Superior temporal gyrus (tissue), 1 donor: ENCODE measurements at regions not wholly inside any gene's neighbourhood (a gene's known extent, or its start where the extent isn't known, plus 50 kb on each side); places are given as distances from the start of the nearest gene placed in this dataset.

Source experiments
- DNase-seq: peaks from one replicate; pipeline ENCODE4 v3.0.0-alpha.2; 2016; ENCODE audit errors: extremely low spot score

GRCh38 chr2:117071556-117072102, 742.9 kb upstream of the DDX18 start:
- DNase-seq: no peak

- no peak for DNase-seq
Observed at GRCh38 chr2:117074756-117075155, 739.7 kb upstream of the DDX18 start.

- DNase-seq: no peak
Observed at GRCh38 chr2:117085256-117085655, 729.2 kb upstream of the DDX18 start.

- no peak for DNase-seq
Observed at GRCh38 chr2:117085737-117086136, 728.8 kb upstream of the DDX18 start.

GRCh38 chr2:117086174-117086942, 728.1 kb upstream of the DDX18 start:
- no peak for DNase-seq

- no peak for DNase-seq
Observed at GRCh38 chr2:117086943-117087250, 727.6 kb upstream of the DDX18 start.

- no peak for DNase-seq
Observed at GRCh38 chr2:117087535-117088291, 726.8 kb upstream of the DDX18 start.

- DNase-seq: no peak
Observed at GRCh38 chr2:117091041-117091837, 723.3 kb upstream of the DDX18 start.

GRCh38 chr2:117101613-117102012, 712.9 kb upstream of the DDX18 start:
- DNase-seq: no peak

- DNase-seq: no peak
Observed at GRCh38 chr2:117108741-117109267, 705.7 kb upstream of the DDX18 start.

- no peak for DNase-seq
Observed at GRCh38 chr2:117118994-117119393, 695.5 kb upstream of the DDX18 start.

GRCh38 chr2:117123362-117123761, 691.1 kb upstream of the DDX18 start:
- no peak for DNase-seq

- DNase-seq: no peak
Observed at GRCh38 chr2:117126656-117127055, 687.8 kb upstream of the DDX18 start.

- no peak for DNase-seq
Observed at GRCh38 chr2:117127680-117128079, 686.8 kb upstream of the DDX18 start.

- DNase-seq: no peak
Observed at GRCh38 chr2:117128461-117128860, 686.0 kb upstream of the DDX18 start.

- DNase-seq: no peak
Observed at GRCh38 chr2:117137371-117137770, 677.1 kb upstream of the DDX18 start.

- no peak for DNase-seq
Observed at GRCh38 chr2:117169036-117169765, 645.3 kb upstream of the DDX18 start.

- DNase-seq: no peak
Observed at GRCh38 chr2:117170897-117171296, 643.6 kb upstream of the DDX18 start.

- DNase-seq: no peak
Observed at GRCh38 chr2:117179405-117179804, 635.1 kb upstream of the DDX18 start.

- DNase-seq: no peak
Observed at GRCh38 chr2:117190856-117191559, 623.5 kb upstream of the DDX18 start.

- no peak for DNase-seq
Observed at GRCh38 chr2:117195381-117195780, 619.1 kb upstream of the DDX18 start.
